OCI-LY3 (cell line): ENCODE measurements at regions not wholly inside any gene's neighbourhood (a gene's known extent, or its start where the extent isn't known, plus 50 kb on each side); places are given as distances from the start of the nearest gene placed in this dataset.

Experiments
- H2AFZ ChIP-seq: fragments of 200-600, 300-600 bp; shearing (Covaris generic); 2 replicates; pipeline ENCODE4 v1.6.0; 2014; ENCODE audit warnings: antibody characterized with exemption, low read depth, low read length
- H3K27ac ChIP-seq: fragments of 200-600, 300-600 bp; sonication (generic); 2 replicates; pipeline ENCODE4 v1.5.1; 2014; ENCODE audit warnings: mild to moderate bottlenecking, low read length, moderate library complexity, mixed read lengths
- H3K27me3 ChIP-seq: fragments of 200-600, 300-600 bp; sonication (generic); 2 replicates; pipeline ENCODE4 v1.6.1; 2014; ENCODE audit warnings: low read depth, low read length, mixed read lengths
- H3K36me3 ChIP-seq: fragments of 200-600, 300-600 bp; sonication (generic); replicated peaks from 2 replicates; pipeline ENCODE3; 2014; ENCODE audit warnings: low read depth, low read length, mixed read lengths
- H3K4me1 ChIP-seq: fragments of 300-600, 200-600 bp; sonication (generic); 2 replicates; pipeline ENCODE4 v1.6.1; 2014; ENCODE audit warnings: low read length, mixed read lengths
- H3K4me2 ChIP-seq: fragments of 200-600, 300-600 bp; sonication (generic); 2 replicates; pipeline ENCODE4 v1.6.1; 2014; ENCODE audit warnings: low read length, mixed read lengths
- H3K4me3 ChIP-seq: fragments of 300-600, 200-600 bp; sonication (generic); 2 replicates; pipeline ENCODE4 v1.5.1; 2014; ENCODE audit warnings: antibody characterized with exemption, mild to moderate bottlenecking, low read length, moderate library complexity
- H3K79me2 ChIP-seq: fragments of 300-600, 200-600 bp; shearing (Covaris generic); 2 replicates; pipeline ENCODE4 v1.6.1; 2014; ENCODE audit warnings: mild to moderate bottlenecking, low read length, mixed read lengths
- H3K9ac ChIP-seq: fragments of 300-600, 200-600 bp; shearing (Covaris generic); 2 replicates; pipeline ENCODE4 v1.6.0; 2014; ENCODE audit warnings: mild to moderate bottlenecking, low read length, moderate library complexity
- H3K9me3 ChIP-seq: fragments of 200-600, 300-600 bp; shearing (Covaris generic); 2 replicates; pipeline ENCODE4 v1.6.1; 2014; ENCODE audit warnings: low read length, mixed read lengths; ENCODE audit not compliant: insufficient read depth
- H4K20me1 ChIP-seq: fragments of 200-600, 300-600 bp; sonication (generic); 2 replicates; pipeline ENCODE4 v1.6.1; 2016; ENCODE audit warnings: low read length, mixed read lengths; ENCODE audit not compliant: insufficient read depth
- EZH2phosphoT487 ChIP-seq: fragments of 200-600 bp; shearing (Covaris generic); IDR thresholded peaks from 2 replicates; pipeline ENCODE4 v1.6.1; 2018; ENCODE audit warnings: antibody characterized with exemption, mixed run types, low read depth
- TF ChIP-seq, protein P1 (sequence below): fragments of 200-600, 300-600 bp; sonication (generic); IDR thresholded peaks from 2 replicates; pipeline ENCODE4 v1.5.1; 2014; ENCODE audit warnings: antibody characterized with exemption, low read length, low read depth

DNA sequence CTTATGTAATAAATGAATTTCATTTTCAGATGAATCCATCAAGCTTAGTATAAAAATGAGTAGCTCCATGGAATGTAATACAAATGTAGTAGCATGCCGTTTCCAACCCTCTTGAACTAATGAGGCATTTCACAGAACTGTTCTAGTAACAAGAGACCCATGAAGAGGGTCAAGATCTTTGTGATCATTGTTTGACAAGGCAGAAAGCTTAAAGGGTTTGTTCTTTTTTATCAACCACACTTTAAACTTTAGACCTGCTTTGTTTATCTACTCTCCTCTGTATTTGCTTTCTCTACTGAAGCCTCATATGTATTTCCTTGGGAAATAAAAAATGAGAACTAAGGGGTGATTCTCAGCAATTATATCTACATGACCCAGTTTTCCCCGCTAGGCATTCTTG lies 513.9 kb downstream of the ARAP2 start:
- no peak for TF ChIP-seq EZH2phosphoT487
- TF ChIP-seq, protein P1, sequence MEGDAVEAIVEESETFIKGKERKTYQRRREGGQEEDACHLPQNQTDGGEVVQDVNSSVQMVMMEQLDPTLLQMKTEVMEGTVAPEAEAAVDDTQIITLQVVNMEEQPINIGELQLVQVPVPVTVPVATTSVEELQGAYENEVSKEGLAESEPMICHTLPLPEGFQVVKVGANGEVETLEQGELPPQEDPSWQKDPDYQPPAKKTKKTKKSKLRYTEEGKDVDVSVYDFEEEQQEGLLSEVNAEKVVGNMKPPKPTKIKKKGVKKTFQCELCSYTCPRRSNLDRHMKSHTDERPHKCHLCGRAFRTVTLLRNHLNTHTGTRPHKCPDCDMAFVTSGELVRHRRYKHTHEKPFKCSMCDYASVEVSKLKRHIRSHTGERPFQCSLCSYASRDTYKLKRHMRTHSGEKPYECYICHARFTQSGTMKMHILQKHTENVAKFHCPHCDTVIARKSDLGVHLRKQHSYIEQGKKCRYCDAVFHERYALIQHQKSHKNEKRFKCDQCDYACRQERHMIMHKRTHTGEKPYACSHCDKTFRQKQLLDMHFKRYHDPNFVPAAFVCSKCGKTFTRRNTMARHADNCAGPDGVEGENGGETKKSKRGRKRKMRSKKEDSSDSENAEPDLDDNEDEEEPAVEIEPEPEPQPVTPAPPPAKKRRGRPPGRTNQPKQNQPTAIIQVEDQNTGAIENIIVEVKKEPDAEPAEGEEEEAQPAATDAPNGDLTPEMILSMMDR = no peak
- no peak overlapping the region for H2AFZ ChIP-seq

DNA sequence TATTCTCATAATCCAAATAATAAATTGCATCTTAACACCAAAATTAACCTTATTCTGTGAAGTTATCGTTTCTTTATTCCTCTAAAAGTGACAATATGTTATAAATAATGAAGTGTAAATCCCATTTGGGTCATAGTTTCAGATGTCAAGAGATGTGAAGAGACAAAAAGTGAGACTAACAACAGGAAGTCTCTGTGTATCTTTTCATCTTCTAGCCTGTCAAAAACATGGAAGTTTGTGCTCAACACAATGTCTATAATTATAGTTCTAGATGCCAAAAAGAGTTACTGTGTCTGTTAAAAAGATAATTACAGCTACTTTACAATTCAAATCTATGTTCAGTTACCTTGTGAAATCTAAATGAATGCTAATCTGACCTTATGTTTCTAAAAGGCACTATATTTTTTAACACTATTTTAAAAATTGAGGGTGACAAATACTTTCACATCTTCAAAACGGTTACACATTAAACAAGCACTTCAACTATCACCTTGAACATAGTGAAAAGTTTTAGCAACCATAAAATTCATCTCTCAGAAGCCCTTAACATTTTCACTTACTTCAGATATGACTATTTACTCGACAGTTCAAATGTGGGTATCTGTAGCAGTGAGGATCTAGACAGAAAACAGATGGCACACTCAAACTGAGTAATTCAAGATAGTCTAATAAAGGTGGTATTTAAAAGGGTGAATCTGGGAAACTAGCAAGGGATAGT lies 509.8 kb downstream of the ARAP2 start:
- Histone ChIP-seq H4K20me1 (no peaks in the 10 kb centered on the region), H3K79me2 (no peaks in the 10 kb centered on the region), H3K9me3 (no peaks in the 10 kb centered on the region), H3K36me3 (peaks cover 10% of the 10 kb centered on the region), H3K4me3 (peak overlapping the region; percentile 2; the same call in 1 of the 2 replicates), H3K9ac (peak overlapping the region; percentile 15; the same call in 1 of the 2 replicates), H3K4me2 (peak overlapping the region; percentile 41), H3K27me3 (no peaks in the 10 kb centered on the region), H2AFZ (peak overlapping the region; percentile 83), H3K27ac (peak overlapping the region; percentile 90), H3K4me1 (peaks cover 39% of the 10 kb centered on the region)
- TF ChIP-seq, protein P1 = no peak
- no peak for TF ChIP-seq EZH2phosphoT487

More for the DNA sequence above, 513.9 kb downstream of the ARAP2 start:
- Histone ChIP-seq H3K9ac (no peak overlapping the region), H3K4me3 (no peak overlapping the region), H3K4me1 (peaks cover 24% of the 10 kb centered on the region), H4K20me1 (no peaks in the 10 kb centered on the region), H3K36me3 (peaks cover 4% of the 10 kb centered on the region), H3K9me3 (no peaks in the 10 kb centered on the region), H3K27me3 (no peaks in the 10 kb centered on the region), H3K4me2 (no peak overlapping the region), H3K27ac (no peak overlapping the region), H3K79me2 (no peaks in the 10 kb centered on the region)

DNA sequence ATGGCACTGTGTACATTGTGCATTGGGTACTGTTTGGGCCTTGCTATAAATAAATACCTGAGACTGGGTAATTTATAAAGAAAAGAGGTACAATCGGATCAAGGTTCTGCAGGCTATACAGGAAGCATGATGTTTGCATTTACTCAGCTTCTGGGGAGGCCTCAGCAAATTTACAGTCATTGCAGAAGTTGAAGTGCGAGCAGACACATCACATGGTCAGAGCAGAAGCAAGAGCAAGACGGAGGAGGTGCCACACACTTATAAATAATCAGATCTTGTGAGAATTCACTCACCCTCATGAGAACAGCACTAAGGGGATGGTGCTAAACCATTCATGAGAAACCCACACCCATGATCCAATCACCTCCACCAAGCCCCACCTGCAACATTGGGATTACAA lies 505.0 kb downstream of the ARAP2 start:
- H3K9ac ChIP-seq = peak overlapping the region; percentile 32; the same call in 1 of the 2 replicates
- H3K36me3 ChIP-seq = peaks cover 10% of the 10 kb centered on the region
- TF ChIP-seq EZH2phosphoT487 = no peak
- TF ChIP-seq, protein P1 = no peak
- H3K4me1 ChIP-seq = peaks cover 32% of the 10 kb centered on the region
- peak overlapping the region; percentile 85 for H3K27ac ChIP-seq
- no peaks in the 10 kb centered on the region for H3K79me2 ChIP-seq
- no peaks in the 10 kb centered on the region for H3K9me3 ChIP-seq
- peak overlapping the region; percentile 56 for H3K4me2 ChIP-seq
- no peaks in the 10 kb centered on the region for H4K20me1 ChIP-seq
- peak overlapping the region; percentile 15; the same call in 1 of the 2 replicates for H3K4me3 ChIP-seq
- no peaks in the 10 kb centered on the region for H3K27me3 ChIP-seq
- H2AFZ ChIP-seq = peak overlapping the region; percentile 85

DNA sequence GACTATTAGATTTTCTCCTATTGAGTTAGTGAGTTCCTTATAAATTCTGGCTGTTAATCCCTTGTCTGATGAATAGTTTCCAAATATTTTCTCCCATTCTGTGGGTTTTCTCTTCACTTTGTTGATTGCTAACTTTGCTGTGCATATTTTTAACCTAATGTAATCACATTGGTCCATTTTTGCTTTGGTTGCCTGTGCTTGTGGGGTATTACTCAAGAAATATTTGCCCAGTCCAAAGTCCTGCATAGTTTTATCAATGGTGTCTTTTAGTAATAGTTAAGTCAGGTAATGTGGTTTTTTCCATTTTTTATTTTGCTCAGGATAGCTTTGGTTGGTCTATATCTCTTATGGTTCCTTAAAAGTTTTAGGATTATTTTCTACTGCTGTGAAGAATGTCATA lies 490.3 kb downstream of the ARAP2 start:
- H3K4me1 ChIP-seq = peaks cover 4% of the 10 kb centered on the region; the same call in 1 of the 2 replicates
- H3K4me2 ChIP-seq = no peak overlapping the region
- no peak overlapping the region for H3K4me3 ChIP-seq
- no peak overlapping the region for H3K27ac ChIP-seq
- H3K27me3 ChIP-seq = no peaks in the 10 kb centered on the region
- H2AFZ ChIP-seq = no peak overlapping the region
- H3K36me3 ChIP-seq = no peaks in the 10 kb centered on the region
- H3K9ac ChIP-seq = no peak overlapping the region
- H3K9me3 ChIP-seq = no peaks in the 10 kb centered on the region
- no peaks in the 10 kb centered on the region for H3K79me2 ChIP-seq
- TF ChIP-seq, protein P1 = no peak
- TF ChIP-seq EZH2phosphoT487 = no peak
- H4K20me1 ChIP-seq = no peaks in the 10 kb centered on the region
